ENCODE measurements at regions not wholly inside any gene's neighbourhood (a gene's known extent, or its start where the extent isn't known, plus 50 kb on each side); places are given as distances from the start of the nearest gene placed in this dataset.

DNA sequence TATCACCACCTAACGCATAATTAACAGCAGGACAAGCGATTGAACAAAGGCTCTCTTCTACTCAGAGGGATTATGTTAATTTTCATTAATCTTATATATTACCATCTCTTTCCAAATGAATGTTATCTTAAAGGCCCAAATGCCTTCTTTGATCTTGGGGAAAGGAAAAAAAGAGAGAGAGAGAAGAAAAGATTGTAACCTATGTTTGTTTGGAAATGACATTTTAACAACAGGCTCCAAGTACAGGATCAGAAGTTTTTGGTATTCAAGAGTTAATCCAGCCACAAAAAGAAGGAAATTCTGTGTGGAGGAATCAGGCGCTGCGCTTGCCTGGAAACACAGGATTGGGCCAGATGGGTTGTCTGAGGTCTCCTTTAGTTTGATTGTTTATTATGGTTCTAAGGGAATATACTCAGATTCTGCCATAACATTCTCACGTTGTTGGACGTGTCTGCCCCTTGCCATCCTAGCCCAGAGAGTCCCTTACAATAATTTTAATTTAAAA lies 100.7 kb upstream of the STX18 start:
- POLR2A ChIA-PET (ENCODE audit: unreplicated experiment) = no interaction called here
- H3K4me3 ChIP-seq = no peak overlapping the region
- H3K9me2 ChIP-seq (ENCODE audit: insufficient read depth) = no peaks in the 10 kb centered on the region
- no peaks in the 10 kb centered on the region for H3K9me3 ChIP-seq (ENCODE audit: insufficient read depth, low read depth)
- no peaks in the 10 kb centered on the region for H3K4me1 ChIP-seq (replicated peaks; ENCODE audit: insufficient read depth)
- no peaks in the 10 kb centered on the region for H4K20me1 ChIP-seq (ENCODE audit: insufficient read depth)
- H2AFZ ChIP-seq = no peak overlapping the region
- H3K36me3 ChIP-seq (ENCODE audit: low read depth) = no peaks in the 10 kb centered on the region
- intact Hi-C loops (cut with micrococcal nuclease; ENCODE audit: unreplicated experiment) = no loop called here
- DNase-seq = no peak
- no peaks in the 10 kb centered on the region for H3F3A ChIP-seq (ENCODE audit: insufficient read depth, low read depth)
- no TSS peak for BruUV-seq (replicated peaks)
- H3K27me3 ChIP-seq (ENCODE audit: insufficient read depth, low read depth) = no peaks in the 10 kb centered on the region
- CTCF ChIA-PET = no interaction called here
- TF ChIP-seq, protein P1, sequence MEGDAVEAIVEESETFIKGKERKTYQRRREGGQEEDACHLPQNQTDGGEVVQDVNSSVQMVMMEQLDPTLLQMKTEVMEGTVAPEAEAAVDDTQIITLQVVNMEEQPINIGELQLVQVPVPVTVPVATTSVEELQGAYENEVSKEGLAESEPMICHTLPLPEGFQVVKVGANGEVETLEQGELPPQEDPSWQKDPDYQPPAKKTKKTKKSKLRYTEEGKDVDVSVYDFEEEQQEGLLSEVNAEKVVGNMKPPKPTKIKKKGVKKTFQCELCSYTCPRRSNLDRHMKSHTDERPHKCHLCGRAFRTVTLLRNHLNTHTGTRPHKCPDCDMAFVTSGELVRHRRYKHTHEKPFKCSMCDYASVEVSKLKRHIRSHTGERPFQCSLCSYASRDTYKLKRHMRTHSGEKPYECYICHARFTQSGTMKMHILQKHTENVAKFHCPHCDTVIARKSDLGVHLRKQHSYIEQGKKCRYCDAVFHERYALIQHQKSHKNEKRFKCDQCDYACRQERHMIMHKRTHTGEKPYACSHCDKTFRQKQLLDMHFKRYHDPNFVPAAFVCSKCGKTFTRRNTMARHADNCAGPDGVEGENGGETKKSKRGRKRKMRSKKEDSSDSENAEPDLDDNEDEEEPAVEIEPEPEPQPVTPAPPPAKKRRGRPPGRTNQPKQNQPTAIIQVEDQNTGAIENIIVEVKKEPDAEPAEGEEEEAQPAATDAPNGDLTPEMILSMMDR (conservative IDR thresholded peaks at IDR 0.05) = no peak
- TF ChIP-seq EZH2 (IDR thresholded peaks at IDR 0.05; ENCODE audit: low read depth) = no peak
- no peak overlapping the region for H3K4me2 ChIP-seq
- no peak overlapping the region for H3K27ac ChIP-seq
- no peaks in the 10 kb centered on the region for H3K79me2 ChIP-seq (ENCODE audit: low read depth)

DNA sequence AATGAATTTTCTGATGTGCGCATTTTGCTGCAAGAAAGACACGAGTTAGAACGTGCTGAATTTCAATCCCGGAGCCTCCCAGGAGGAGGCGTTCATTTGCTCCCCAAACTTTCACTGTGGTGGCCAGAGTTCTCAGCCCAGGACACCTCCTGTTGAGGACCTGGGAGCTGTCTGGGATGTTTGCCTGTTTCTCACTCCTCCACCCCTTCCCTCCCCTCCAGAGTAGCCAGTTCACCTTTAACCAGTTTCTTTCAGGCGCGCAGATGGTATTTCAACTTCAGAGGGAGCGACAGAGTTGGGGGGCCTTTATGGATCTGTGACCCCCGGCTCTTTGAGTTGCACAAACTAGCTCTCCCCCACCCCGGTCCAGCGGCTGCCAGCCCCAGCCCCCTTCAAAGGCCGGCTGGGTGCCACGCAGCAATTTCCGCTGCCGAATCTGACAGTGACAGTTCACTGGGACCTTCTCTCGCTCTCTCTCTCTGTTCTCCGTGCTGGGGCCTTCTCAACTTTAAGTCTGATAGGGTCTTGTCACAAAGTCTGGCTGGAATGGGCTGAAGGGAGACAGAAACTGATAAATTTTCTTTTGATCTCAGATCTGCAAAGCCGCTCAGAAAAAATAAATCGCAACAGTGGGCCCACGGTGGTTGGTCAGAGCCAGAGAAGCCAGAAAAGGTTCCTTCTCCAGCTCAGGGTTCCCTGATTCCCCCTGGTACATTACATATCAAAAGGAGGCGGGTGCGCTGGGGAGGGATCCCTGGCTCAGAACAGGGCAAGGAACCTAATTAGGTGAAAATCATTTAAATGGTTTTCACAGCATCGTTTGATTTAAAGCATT lies 100.0 kb upstream of the STX18 start:
- H4K20me1 ChIP-seq (ENCODE audit: insufficient read depth) = no peaks in the 10 kb centered on the region
- no peaks in the 10 kb centered on the region for H3K4me1 ChIP-seq (replicated peaks; ENCODE audit: insufficient read depth)
- intact Hi-C loops (cut with micrococcal nuclease; ENCODE audit: unreplicated experiment) = no loop called here
- H3K27ac ChIP-seq = no peak overlapping the region
- H3F3A ChIP-seq (ENCODE audit: insufficient read depth, low read depth) = no peaks in the 10 kb centered on the region
- no peaks in the 10 kb centered on the region for H3K79me2 ChIP-seq (ENCODE audit: low read depth)
- TF ChIP-seq, protein P1 (conservative IDR thresholded peaks at IDR 0.05) = no peak
- TF ChIP-seq EZH2 (IDR thresholded peaks at IDR 0.05; ENCODE audit: low read depth) = no peak
- BruUV-seq (replicated peaks) = no TSS peak
- no peaks in the 10 kb centered on the region for H3K9me3 ChIP-seq (ENCODE audit: insufficient read depth, low read depth)
- CTCF ChIA-PET = no interaction called here
- no peaks in the 10 kb centered on the region for H3K9me2 ChIP-seq (ENCODE audit: insufficient read depth)
- no peak overlapping the region for H3K4me2 ChIP-seq
- H3K4me3 ChIP-seq = no peak overlapping the region
- DNase-seq = no peak
- no peaks in the 10 kb centered on the region for H3K36me3 ChIP-seq (ENCODE audit: low read depth)
- no peaks in the 10 kb centered on the region for H3K27me3 ChIP-seq (ENCODE audit: insufficient read depth, low read depth)
- no peak overlapping the region for H2AFZ ChIP-seq
- POLR2A ChIA-PET (ENCODE audit: unreplicated experiment) = no interaction called here

DNA sequence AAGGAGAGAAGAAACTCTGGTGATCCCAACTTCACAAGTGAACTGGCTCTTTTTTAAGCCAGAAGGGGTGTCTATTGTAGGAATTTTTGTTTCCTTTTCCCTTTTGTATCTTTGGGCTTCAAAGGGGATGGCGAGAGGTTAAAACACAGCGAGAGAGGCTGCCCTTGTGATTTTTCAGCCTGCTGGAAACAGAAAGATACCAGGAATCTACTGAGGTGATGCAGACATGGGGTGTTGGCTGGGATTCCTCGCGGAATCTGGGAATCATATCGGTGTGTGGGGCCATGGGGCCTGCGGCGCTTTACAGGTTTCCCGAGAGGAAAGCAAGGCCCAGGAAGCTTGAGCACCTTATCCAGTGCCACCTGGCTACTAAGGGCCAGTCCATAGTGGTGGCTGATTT lies 99.4 kb upstream of the STX18 start:
- no peak for DNase-seq
- no peak overlapping the region for H3K27ac ChIP-seq
- BruUV-seq (replicated peaks) = no TSS peak
- no peaks in the 10 kb centered on the region for H3K9me3 ChIP-seq (ENCODE audit: insufficient read depth, low read depth)
- ChIA-PET POLR2A (ENCODE audit: unreplicated experiment) (no interaction called here), CTCF (no interaction called here)
- H3F3A ChIP-seq (ENCODE audit: insufficient read depth, low read depth) = no peaks in the 10 kb centered on the region
- H4K20me1 ChIP-seq (ENCODE audit: insufficient read depth) = no peaks in the 10 kb centered on the region
- no peak overlapping the region for H3K4me2 ChIP-seq
- intact Hi-C loops (cut with micrococcal nuclease; ENCODE audit: unreplicated experiment) = no loop called here
- H3K4me1 ChIP-seq (replicated peaks; ENCODE audit: insufficient read depth) = no peaks in the 10 kb centered on the region
- H3K4me3 ChIP-seq = no peak overlapping the region
- H3K79me2 ChIP-seq (ENCODE audit: low read depth) = no peaks in the 10 kb centered on the region
- no peaks in the 10 kb centered on the region for H3K9me2 ChIP-seq (ENCODE audit: insufficient read depth)
- no peaks in the 10 kb centered on the region for H3K36me3 ChIP-seq (ENCODE audit: low read depth)
- no peaks in the 10 kb centered on the region for H3K27me3 ChIP-seq (ENCODE audit: insufficient read depth, low read depth)
- no peak overlapping the region for H2AFZ ChIP-seq
- TF ChIP-seq EZH2 (IDR thresholded peaks at IDR 0.05; ENCODE audit: low read depth) = no peak
- TF ChIP-seq, protein P1 (conservative IDR thresholded peaks at IDR 0.05) = no peak

Measured in PC-9 (cell line).